GM20431 (cell line): ENCODE measurements at regions not wholly inside any gene's neighbourhood (a gene's known extent, or its start where the extent isn't known, plus 50 kb on each side); places are given as distances from the start of the nearest gene placed in this dataset.
"Not testable (repeated sequence)": the region's sequence is repeated elsewhere in the genome, so short reads cannot be mapped to it uniquely, and the experiment has no call there.

Experiments used
- in situ Hi-C: fragments of 300-500 bp; cut with MseI, MboI; formaldehyde crosslinking; loops from one replicate; pipeline ENCODE4 v1.15.0; 2020; ENCODE audit warnings: low sequenced_read_pairs; ENCODE audit not compliant: unreplicated experiment

DNA sequence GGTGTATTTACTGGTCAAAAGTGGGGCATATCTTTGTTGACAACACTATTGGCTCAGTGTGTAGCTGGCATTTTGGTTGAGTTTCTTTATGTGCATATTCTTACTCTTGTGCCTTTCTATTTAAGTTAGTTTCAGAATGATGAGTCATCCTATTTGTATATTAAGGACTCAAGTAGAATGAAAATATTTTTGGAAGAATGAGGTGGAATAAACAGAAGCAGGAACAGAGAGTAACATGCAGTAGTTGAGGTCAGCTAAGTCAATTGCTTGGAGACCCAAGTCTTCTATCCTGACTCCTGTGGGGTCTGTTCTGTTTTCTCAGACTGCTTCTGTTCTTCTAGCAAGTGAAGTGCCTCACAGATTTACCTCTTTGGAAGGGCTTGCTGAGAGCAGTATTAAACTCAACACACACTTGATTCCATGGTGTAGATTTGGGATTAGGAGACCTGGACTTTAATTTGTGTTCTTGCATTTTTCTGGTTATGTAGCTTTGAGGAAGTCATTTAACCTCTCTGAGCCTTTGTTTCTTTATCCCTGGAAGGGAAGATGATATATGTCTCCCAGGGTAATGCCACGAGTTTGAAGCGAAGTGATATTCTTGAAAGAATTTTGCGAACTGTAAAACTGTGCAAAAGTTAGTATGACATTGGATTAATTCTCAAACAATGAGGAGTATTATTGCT is 324.3 kb downstream of the QKI start:
- in situ Hi-C loops = no loop called here

- in situ Hi-C loops = no loop called here
Observed at GRCh38 chr6:163738304-163738703, 323.8 kb downstream of the QKI start.

DNA sequence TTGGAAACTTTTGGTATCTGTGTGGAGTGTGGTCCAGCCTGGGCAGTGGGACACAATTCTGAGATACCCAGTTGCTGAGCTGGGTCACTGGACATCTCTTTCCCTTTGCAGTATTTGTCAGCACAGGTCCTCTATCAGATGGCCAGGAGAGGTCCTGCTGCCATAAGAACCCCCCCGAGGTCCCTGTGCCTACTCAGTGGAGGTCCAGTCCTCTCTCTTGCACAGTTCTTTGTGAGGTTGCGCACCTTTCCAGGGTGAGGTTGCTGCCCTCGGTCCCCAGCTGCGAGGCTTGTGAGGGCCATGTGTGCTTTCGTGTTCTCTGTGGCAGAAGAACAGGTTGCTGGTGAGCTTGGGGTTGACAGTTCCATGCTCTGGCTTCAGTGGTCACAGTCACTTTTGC is 320.6 kb downstream of the QKI start:
- in situ Hi-C loops = no loop called here

GRCh38 chr6:163733061-163733460 is 318.5 kb downstream of the QKI start:
- in situ Hi-C loops = no loop called here

DNA sequence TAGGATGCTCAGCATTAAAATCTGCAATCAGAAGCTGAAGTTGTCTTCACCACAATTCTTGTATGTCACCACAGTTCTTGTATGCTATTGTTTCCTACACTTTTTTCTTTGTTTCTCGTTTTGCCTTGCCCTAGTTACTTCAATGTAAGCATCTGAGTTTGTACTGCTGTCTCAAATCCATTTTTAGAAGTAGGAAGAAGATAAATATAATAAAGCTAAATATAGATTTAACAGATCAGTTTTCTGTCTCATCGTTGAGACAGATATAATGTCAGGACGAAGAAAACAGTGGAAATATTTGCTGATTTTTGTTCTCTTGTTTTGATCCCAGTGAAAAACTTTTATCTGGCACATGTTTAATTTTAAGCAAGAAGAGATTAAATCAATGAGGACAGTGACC is 318.0 kb downstream of the QKI start:
- in situ Hi-C loops = no loop called here

DNA sequence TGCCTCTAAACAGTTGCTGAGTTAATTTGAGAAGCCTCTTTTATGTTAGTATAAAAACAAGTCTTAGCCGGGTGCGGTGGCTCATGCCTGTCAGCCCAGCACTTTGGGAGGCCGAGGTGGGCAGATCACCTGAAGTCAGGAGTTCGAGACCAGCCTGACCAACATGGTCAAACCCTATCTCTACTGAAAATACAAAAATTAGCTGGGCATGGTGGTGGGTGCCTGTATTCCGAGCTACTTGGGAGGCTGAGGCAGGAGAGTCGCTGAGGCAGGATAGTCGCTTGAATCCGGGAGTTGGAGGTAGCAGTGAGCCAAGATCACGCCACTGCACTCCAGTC is 317.5 kb downstream of the QKI start:
- in situ Hi-C loops = not testable (repeated sequence)

- in situ Hi-C loops = no loop called here
Observed at GRCh38 chr6:163731215-163732013, 316.9 kb downstream of the QKI start.

- in situ Hi-C loops = no loop called here
Observed at GRCh38 chr6:163730246-163731210, 316.0 kb downstream of the QKI start.

GRCh38 chr6:163729127-163729872 is 314.8 kb downstream of the QKI start:
- in situ Hi-C loops = no loop called here

GRCh38 chr6:163728442-163729126 is 314.1 kb downstream of the QKI start:
- in situ Hi-C loops = no loop called here

GRCh38 chr6:163726037-163726695 is 311.6 kb downstream of the QKI start:
- in situ Hi-C loops = no loop called here

GRCh38 chr6:163725008-163725941 is 310.8 kb downstream of the QKI start:
- in situ Hi-C loops = no loop called here

DNA sequence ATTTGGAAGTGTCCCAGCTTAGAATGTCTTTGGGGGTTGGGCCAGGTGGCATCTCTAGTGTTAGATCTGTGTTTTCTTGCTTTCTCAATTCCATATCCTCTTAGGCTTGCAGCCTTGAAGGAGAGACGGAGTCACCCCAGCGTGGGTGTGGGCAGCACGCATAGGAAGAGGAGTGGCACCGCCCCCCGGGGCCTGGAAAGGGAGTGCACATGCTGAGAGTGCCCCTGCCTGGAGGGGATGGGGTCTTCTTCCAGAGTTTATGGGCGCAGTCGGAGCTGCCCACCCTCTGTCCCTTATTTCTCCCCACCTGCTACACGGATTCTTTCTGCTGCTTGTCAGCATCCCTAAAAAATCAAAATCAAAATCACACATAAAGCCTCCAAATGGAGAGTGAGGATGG is 309.7 kb downstream of the QKI start:
- in situ Hi-C loops = no loop called here

DNA sequence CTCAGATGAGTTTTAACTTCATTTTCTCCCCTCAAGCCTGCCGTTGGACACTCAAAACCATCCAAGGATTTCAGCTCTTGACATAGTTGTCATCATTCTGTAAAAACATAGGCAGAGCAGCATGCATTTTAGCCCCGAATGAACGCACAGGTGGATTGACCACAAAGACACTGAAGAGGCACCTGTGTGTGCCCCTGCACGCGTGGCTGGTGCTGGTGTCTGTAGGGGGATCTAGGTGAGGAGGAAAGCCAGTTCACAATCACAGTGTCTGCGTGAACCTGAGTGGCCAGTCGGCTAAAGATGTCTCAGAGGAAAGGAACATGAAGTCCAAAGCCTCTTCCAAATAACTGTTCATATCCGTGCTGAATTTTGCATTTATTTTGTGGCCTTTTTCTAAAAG is 309.2 kb downstream of the QKI start:
- in situ Hi-C loops = no loop called here

DNA sequence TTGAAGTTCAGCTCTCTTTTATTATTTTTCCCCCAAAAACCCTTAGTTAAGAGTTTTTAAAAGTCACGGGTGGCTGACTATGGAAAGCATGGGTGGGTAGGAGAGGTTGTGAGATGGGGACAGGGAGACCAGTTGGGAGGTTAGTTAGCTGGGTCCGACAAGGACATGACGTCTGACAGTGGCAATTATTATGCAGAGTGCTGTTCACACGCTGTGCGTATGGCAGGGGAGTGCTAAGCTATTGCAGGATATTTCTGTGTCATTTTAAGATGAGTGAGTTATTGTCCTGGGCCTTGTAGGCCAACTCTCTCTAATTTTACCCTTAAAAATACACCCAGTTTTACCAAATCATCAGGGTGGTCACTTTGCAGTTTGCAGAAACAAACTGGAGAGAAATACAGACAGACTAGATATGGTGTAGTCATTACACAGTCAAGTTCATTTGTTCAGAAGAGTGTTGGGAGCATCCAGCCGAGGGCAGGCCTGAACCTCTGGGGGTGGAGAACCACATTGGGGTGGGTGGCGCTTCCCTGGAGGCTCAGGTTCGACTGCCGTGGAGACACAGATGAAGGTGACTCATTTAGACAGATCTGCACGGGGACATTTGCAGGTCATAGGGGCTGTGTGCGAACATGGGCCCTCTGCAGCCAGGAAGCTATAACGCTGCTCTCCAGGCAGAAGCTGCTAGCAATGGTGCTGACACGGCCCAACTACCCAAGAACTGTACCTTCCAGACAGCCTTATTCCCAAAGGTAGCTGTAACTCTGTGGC is 307.6 kb downstream of the QKI start:
- in situ Hi-C loops = no loop called here

GRCh38 chr6:163721435-163721834 is 306.9 kb downstream of the QKI start:
- in situ Hi-C loops = no loop called here
